Esophagus squamous epithelium (tissue), 4 donors: ENCODE measurements at regions not wholly inside any gene's neighbourhood (a gene's known extent, or its start where the extent isn't known, plus 50 kb on each side); places are given as distances from the start of the nearest gene placed in this dataset.

Source experiments
- CTCF ChIP-seq, 6 experiments: fragments of 450-650 bp in 4 of 6; fragments of 200-600 bp in 2 of 6; sonication (generic) in 2 of 6; IDR thresholded peaks; one replicate each; pipeline ENCODE4 v1.5.1; 2016 to 2019; ENCODE audit warnings: antibody characterized with exemption in 6 of 6, mild to moderate bottlenecking in 4 of 6, moderate library complexity in 4 of 6
- POLR2A ChIP-seq, 4 donors: fragments of 450-650 bp; IDR thresholded peaks; one replicate each; pipeline ENCODE4 v1.6.1; 2017; ENCODE audit warnings: antibody characterized with exemption in 4 of 4, mild to moderate bottlenecking in 4 of 4, moderate library complexity in 3 of 4

- no peak for TF ChIP-seq CTCF (IDR thresholded peaks at IDR 0.05)
- no peak for TF ChIP-seq POLR2A (IDR thresholded peaks at IDR 0.05)
Observed at GRCh38 chr3:89912031-89912430, 804.6 kb downstream of the EPHA3 start.
